Lower lobe of right lung (tissue), 2 donors: ENCODE measurements at regions not wholly inside any gene's neighbourhood (a gene's known extent, or its start where the extent isn't known, plus 50 kb on each side); places are given as distances from the start of the nearest gene placed in this dataset.
"Not testable (repeated sequence)": the region's sequence is repeated elsewhere in the genome, so short reads cannot be mapped to it uniquely, and the experiment has no call there.

Experiments
- ATAC-seq, 2 donors: fragments of 200-7000 bp; cut with Tn5 transposase; one replicate each; pipeline ENCODE4 v1.9.1; 2020 to 2022; ENCODE audit warnings: mild to moderate bottlenecking in 2 of 2, moderate library complexity in 2 of 2
- DNase-seq: peaks from one replicate; pipeline ENCODE4 v3.0.0-alpha.2; 2020
- H3K27ac ChIP-seq: fragments of 200-600 bp; one replicate; pipeline ENCODE4 v1.8.0; 2022
- H3K27me3 ChIP-seq: fragments of 200-600 bp; one replicate; pipeline ENCODE4 v1.8.0; 2022; ENCODE audit warnings: low read depth
- H3K36me3 ChIP-seq: fragments of 200-600 bp; one replicate; pipeline ENCODE4 v1.8.0; 2022; ENCODE audit warnings: mild to moderate bottlenecking
- H3K4me1 ChIP-seq: fragments of 200-600 bp; one replicate; pipeline ENCODE4 v1.8.0; 2022
- H3K4me3 ChIP-seq: fragments of 200-600 bp; one replicate; pipeline ENCODE4 v1.8.0; 2022; ENCODE audit warnings: mild to moderate bottlenecking
- H3K9me3 ChIP-seq: fragments of 200-600 bp; one replicate; pipeline ENCODE4 v1.8.0; 2022
- CTCF ChIP-seq: fragments of 200-600 bp; IDR thresholded peaks from one replicate; pipeline ENCODE4 v1.8.0; 2022; ENCODE audit warnings: antibody characterized with exemption, mild to moderate bottlenecking
- intact Hi-C: fragments of 100-400 bp; cut with DNase I; formaldehyde crosslinking; loops from one replicate; pipeline ENCODE4 v1.11.0; 2022
- donor health status: DM: no; HTN: yes; CAD: no; lungs with severe emphysema.

- H3K36me3 ChIP-seq: no peaks in the 10 kb centered on the region
- no peaks in the 10 kb centered on the region for H3K4me1 ChIP-seq
- peaks cover 5% of the 10 kb centered on the region for H3K27me3 ChIP-seq
- intact Hi-C loops: no loop called here
- DNase-seq (no peak), ATAC-seq (peak in 1 of 2 donors; percentile 43)
- no peak for TF ChIP-seq CTCF
- no peak overlapping the region for H3K27ac ChIP-seq
- no peaks in the 10 kb centered on the region for H3K9me3 ChIP-seq
- no peak overlapping the region for H3K4me3 ChIP-seq
These were observed 55.5 kb upstream of the UNC93A start for GRCh38 chr6:167235421-167236238.

GRCh38 chr6:167236239-167236571, 54.9 kb upstream of the UNC93A start:
- H3K4me3 ChIP-seq: no peak overlapping the region
- intact Hi-C loops: no loop called here
- H3K4me1 ChIP-seq: no peaks in the 10 kb centered on the region
- no peak for TF ChIP-seq CTCF
- H3K27me3 ChIP-seq: peaks cover 5% of the 10 kb centered on the region
- DNase-seq: no peak
- H3K36me3 ChIP-seq: no peaks in the 10 kb centered on the region
- no peak for ATAC-seq
- no peak overlapping the region for H3K27ac ChIP-seq
- no peaks in the 10 kb centered on the region for H3K9me3 ChIP-seq

GRCh38 chr6:167237438-167238145, 53.5 kb upstream of the UNC93A start:
- no peak overlapping the region for H3K4me3 ChIP-seq
- no peak overlapping the region for H3K27ac ChIP-seq
- intact Hi-C loops: no loop called here
- H3K9me3 ChIP-seq: no peaks in the 10 kb centered on the region
- no peaks in the 10 kb centered on the region for H3K36me3 ChIP-seq
- H3K4me1 ChIP-seq: no peaks in the 10 kb centered on the region
- DNase-seq (no peak), ATAC-seq (no peak)
- no peak for TF ChIP-seq CTCF
- peaks cover 5% of the 10 kb centered on the region for H3K27me3 ChIP-seq

DNA sequence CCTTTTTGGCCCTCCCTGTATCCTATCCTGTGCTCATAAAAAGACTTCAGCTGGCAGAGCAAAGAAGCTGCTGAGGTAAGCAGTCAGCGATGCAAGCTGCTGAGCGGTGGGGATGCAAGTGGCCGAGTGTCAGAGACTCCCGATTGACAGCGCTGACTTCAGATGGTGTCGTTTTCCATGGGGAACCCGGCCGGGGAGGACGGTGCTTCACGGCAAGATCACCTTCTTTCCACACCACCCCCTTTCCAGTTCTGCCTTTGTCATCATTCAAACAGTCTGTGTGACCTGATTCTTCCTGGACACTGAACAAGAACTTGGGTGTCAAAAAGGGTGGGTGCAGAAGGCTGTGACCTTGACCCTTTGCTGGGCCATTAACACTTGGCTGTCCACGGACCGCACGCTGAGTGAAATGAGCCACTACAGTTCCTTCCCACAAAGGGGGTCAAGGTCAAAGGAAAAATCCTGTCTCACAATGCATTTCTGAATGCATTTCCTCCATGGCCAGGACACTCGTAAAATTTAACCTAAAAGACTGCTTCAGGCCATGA, 52.9 kb upstream of the UNC93A start:
- no peak for TF ChIP-seq CTCF
- DNase-seq: no peak
- Histone ChIP-seq H3K27me3 (peaks cover 5% of the 10 kb centered on the region), H3K36me3 (no peaks in the 10 kb centered on the region), H3K27ac (no peak overlapping the region), H3K9me3 (no peaks in the 10 kb centered on the region), H3K4me3 (no peak overlapping the region), H3K4me1 (no peaks in the 10 kb centered on the region)
- ATAC-seq: no peak
- intact Hi-C loops: no loop called here

DNA sequence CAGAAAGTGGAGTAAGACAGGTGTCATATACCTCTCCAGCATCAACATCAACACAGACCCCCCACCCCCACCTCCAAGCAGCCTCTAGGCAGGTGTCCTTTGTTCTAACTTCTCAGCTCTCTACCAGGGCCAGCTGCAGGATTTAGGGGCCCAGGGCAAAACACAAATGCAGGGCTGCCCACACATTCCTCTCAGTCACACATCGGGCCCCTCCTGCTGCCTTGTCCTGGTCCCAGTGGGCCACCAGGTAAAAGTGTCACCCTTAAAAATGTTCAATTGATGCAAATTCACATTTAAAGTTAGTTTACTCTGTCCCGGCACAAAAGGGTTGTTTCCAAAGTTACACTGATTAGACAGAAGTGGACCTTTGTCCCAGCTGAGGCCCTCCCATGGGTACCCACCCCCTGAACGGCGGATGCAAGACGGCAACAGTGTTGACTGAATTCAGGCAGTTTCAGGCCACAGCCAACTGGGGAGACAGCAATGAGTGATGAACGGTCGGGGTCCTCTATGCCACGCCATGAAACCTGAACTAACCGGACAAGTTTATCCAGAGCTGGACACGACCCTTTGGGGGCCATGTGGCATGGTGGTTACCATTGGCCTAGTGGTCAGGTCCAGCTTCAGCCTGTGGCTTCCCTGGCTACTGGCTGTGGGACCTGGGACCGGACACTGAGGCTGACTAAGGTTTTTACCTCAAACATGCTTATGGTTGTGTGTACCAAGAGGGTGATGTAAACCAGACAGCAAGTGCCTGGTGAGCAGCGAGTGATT, 52.2 kb upstream of the UNC93A start:
- ATAC-seq: no peak

DNA sequence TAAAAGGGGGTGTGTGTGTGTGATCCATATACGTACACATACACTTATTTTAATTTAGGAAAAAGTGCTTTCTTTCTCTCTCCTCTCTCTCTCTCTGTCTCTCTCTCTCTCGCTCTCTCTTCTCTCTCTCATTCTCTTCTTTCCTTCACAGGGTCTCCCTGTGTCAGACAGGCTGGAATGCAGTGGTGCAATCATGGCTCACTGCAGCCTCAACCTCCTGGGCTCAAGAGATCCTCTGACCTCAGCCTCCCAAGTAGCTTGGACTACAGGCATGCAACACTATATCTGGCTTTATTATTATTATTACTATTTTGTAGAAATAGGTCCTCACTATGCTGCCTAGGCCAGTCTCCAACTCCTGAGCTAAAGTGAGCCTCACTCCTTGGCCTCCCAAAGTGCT, 51.6 kb upstream of the UNC93A start:
- intact Hi-C loops, H3K4me1 ChIP-seq, DNase-seq, H3K27me3 ChIP-seq, ATAC-seq, H3K27ac ChIP-seq, H3K4me3 ChIP-seq, H3K36me3 ChIP-seq, H3K9me3 ChIP-seq: not testable (repeated sequence)

More for the DNA sequence above, 52.2 kb upstream of the UNC93A start:
- no peak overlapping the region for H3K27ac ChIP-seq
- no peaks in the 10 kb centered on the region for H3K4me1 ChIP-seq
- H3K9me3 ChIP-seq: no peaks in the 10 kb centered on the region
- intact Hi-C loops: no loop called here
- no peak for DNase-seq
- H3K4me3 ChIP-seq: no peak overlapping the region
- H3K27me3 ChIP-seq: peaks cover 5% of the 10 kb centered on the region
- no peaks in the 10 kb centered on the region for H3K36me3 ChIP-seq
- no peak for TF ChIP-seq CTCF
